ENCODE measurements at regions not wholly inside any gene's neighbourhood (a gene's known extent, or its start where the extent isn't known, plus 50 kb on each side); places are given as distances from the start of the nearest gene placed in this dataset.

DNA sequence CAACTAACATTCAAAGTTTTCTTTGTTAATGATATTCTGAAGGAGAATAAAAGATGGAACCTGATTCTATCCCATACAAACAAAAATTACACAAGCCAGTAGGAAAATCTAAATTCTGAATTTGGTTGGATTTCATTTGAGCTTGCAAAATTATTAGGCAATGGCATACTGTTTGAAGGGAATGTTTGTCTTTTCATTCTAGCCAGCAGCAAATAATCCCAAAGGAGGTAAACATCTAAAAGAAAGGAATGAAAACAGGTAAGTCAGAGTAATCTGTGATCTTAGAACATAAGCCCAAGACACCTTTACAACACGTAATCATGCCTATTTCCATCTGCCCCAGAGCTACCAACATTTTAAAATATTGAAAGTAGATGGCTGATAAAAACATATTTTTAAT, 482.1 kb upstream of the CITED2 start:
- TF ChIP-seq EZH2phosphoT487 (IDR thresholded peaks at IDR 0.05; ENCODE audit: insufficient read depth, low read depth) (no peak), EZH2 (IDR thresholded peaks at IDR 0.05; ENCODE audit: insufficient read depth, poor library complexity, severe bottlenecking) (no peak)

Measured in GM23248 (cell line).